HG03196 (cell line): ENCODE measurements at regions not wholly inside any gene's neighbourhood (a gene's known extent, or its start where the extent isn't known, plus 50 kb on each side); places are given as distances from the start of the nearest gene placed in this dataset.

Source experiments
- ATAC-seq: cut with Tn5 transposase; IDR thresholded peaks from one replicate; pipeline ENCODE4 v1.9.1; 2021; ENCODE audit not compliant: unreplicated experiment

GRCh38 chr13:84997858-84998257, 801.4 kb downstream of the SLITRK6 start:
- ATAC-seq: no peak

- no peak for ATAC-seq
These were observed 804.6 kb downstream of the SLITRK6 start for GRCh38 chr13:84994582-84994981.

GRCh38 chr13:84985860-84986259, 813.4 kb downstream of the SLITRK6 start:
- ATAC-seq: no peak

GRCh38 chr13:84983321-84983720, 815.9 kb downstream of the SLITRK6 start:
- ATAC-seq: no peak

- ATAC-seq: no peak
These were observed 818.6 kb downstream of the SLITRK6 start for GRCh38 chr13:84980571-84980970.

GRCh38 chr13:84978851-84979250, 820.4 kb downstream of the SLITRK6 start:
- ATAC-seq: no peak

- no peak for ATAC-seq
These were observed 825.6 kb downstream of the SLITRK6 start for GRCh38 chr13:84973661-84974060.

- no peak for ATAC-seq
These were observed 826.3 kb downstream of the SLITRK6 start for GRCh38 chr13:84972907-84973306.

GRCh38 chr13:84962849-84963248, 836.4 kb downstream of the SLITRK6 start:
- ATAC-seq: no peak

GRCh38 chr13:84962141-84962750, 837.0 kb downstream of the SLITRK6 start:
- ATAC-seq: no peak

GRCh38 chr13:84961023-84961422, 838.2 kb downstream of the SLITRK6 start:
- ATAC-seq: no peak

GRCh38 chr13:84959818-84960217, 839.4 kb downstream of the SLITRK6 start:
- ATAC-seq: no peak

- ATAC-seq: no peak
These were observed 844.6 kb downstream of the SLITRK6 start for GRCh38 chr13:84954636-84955035.

GRCh38 chr13:84951128-84951527, 848.1 kb downstream of the SLITRK6 start:
- no peak for ATAC-seq

GRCh38 chr13:84946192-84946591, 853.0 kb downstream of the SLITRK6 start:
- ATAC-seq: no peak

GRCh38 chr13:84940798-84941197, 858.4 kb downstream of the SLITRK6 start:
- no peak for ATAC-seq

GRCh38 chr13:84940167-84940566, 859.1 kb downstream of the SLITRK6 start:
- ATAC-seq: no peak

- no peak for ATAC-seq
These were observed 864.3 kb downstream of the SLITRK6 start for GRCh38 chr13:84934911-84935310.

GRCh38 chr13:84933797-84934196, 865.4 kb downstream of the SLITRK6 start:
- ATAC-seq: no peak

GRCh38 chr13:84931264-84931663, 868.0 kb downstream of the SLITRK6 start:
- ATAC-seq: no peak

GRCh38 chr13:84927442-84928169, 871.6 kb downstream of the SLITRK6 start:
- no peak for ATAC-seq

GRCh38 chr13:84925443-84925842, 873.8 kb downstream of the SLITRK6 start:
- no peak for ATAC-seq

- no peak for ATAC-seq
These were observed 875.4 kb downstream of the SLITRK6 start for GRCh38 chr13:84923831-84924230.
